NOMO-1 treated with DMSO at 0.1 percent for 48 hours (cell line): ENCODE measurements at regions not wholly inside any gene's neighbourhood (a gene's known extent, or its start where the extent isn't known, plus 50 kb on each side); places are given as distances from the start of the nearest gene placed in this dataset.

ENCODE experiments used
- DNase-seq: peaks from one replicate; lab custom pipeline; 2025; ENCODE audit not compliant: unreplicated experiment; lab: John Stamatoyannopoulos, UW

GRCh38 chr15:55031727-55032126 lies 165.0 kb downstream of the RSL24D1 start:
- peak; percentile 92 for DNase-seq

- DNase-seq, result no peak
Measured at GRCh38 chr15:55026381-55026780, 170.4 kb downstream of the RSL24D1 start.

- DNase-seq, result no peak
Measured at GRCh38 chr15:55017635-55018034, 179.1 kb downstream of the RSL24D1 start.

GRCh38 chr15:55016225-55016624 lies 180.5 kb downstream of the RSL24D1 start:
- no peak for DNase-seq

- DNase-seq, result no peak
Measured at GRCh38 chr15:55015093-55015445, 181.7 kb downstream of the RSL24D1 start.

GRCh38 chr15:55014391-55015092 lies 182.2 kb downstream of the RSL24D1 start:
- DNase-seq, result no peak

- peak; percentile 54 for DNase-seq
Measured at GRCh38 chr15:55008421-55008820, 188.3 kb downstream of the RSL24D1 start.

- DNase-seq, result no peak
Measured at GRCh38 chr15:55007561-55007960, 189.2 kb downstream of the RSL24D1 start.

- DNase-seq, result no peak
Measured at GRCh38 chr15:55005679-55006078, 191.1 kb downstream of the RSL24D1 start.

- no peak for DNase-seq
Measured at GRCh38 chr15:55003965-55004873, 192.5 kb downstream of the RSL24D1 start.

GRCh38 chr15:54998661-54999060 lies 198.1 kb downstream of the RSL24D1 start:
- no peak for DNase-seq

GRCh38 chr15:54990793-54991192 lies 205.9 kb downstream of the RSL24D1 start:
- DNase-seq, result no peak

- no peak for DNase-seq
Measured at GRCh38 chr15:54987881-54988280, 208.9 kb downstream of the RSL24D1 start.

- DNase-seq, result no peak
Measured at GRCh38 chr15:54979964-54980363, 216.8 kb downstream of the RSL24D1 start.

- no peak for DNase-seq
Measured at GRCh38 chr15:54962637-54963036, 234.1 kb downstream of the RSL24D1 start.

GRCh38 chr15:54960266-54960665 lies 236.5 kb downstream of the RSL24D1 start:
- no peak for DNase-seq

- no peak for DNase-seq
Measured at GRCh38 chr15:54941417-54941816, 255.3 kb downstream of the RSL24D1 start.

- no peak for DNase-seq
Measured at GRCh38 chr15:54917312-54917711, 279.4 kb downstream of the RSL24D1 start.

GRCh38 chr15:54915380-54915779 lies 281.4 kb downstream of the RSL24D1 start:
- no peak for DNase-seq

- DNase-seq, result peak; percentile 79
Measured at GRCh38 chr15:54884312-54884711, 312.4 kb downstream of the RSL24D1 start.

- DNase-seq, result no peak
Measured at GRCh38 chr15:54859982-54860381, 336.8 kb downstream of the RSL24D1 start.

- DNase-seq, result no peak
Measured at GRCh38 chr15:54854667-54855066, 342.1 kb downstream of the RSL24D1 start.
